ENCODE measurements at regions not wholly inside any gene's neighbourhood (a gene's known extent, or its start where the extent isn't known, plus 50 kb on each side); places are given as distances from the start of the nearest gene placed in this dataset.

DNA sequence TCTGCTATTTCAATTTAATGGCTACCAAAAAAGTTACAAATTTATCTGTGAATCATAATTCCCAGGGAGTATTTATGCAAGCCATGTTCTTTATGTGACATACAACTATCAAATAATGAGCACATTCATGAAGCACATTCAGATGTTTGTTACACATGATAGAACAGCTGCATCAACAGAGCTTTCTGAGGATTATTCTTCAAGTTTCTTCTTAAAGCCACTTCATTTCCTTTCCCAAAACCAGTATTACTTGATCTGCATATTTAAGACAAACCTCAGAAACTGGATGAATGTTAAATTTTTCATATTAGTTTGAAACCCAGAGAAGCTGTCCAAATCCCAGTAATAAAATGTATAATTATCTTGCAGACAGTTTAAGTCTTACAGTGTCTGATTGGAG is 73.6 kb upstream of the SOX5 start:
- in situ Hi-C loops (cut with HindIII; ENCODE audit: low pct_unique_long_range_greater_than_20kb, low sequenced_read_pairs): no loop called here
- DNase-seq (ENCODE audit: low read depth, low spot score): no peak
- Histone ChIP-seq H3K4me3 (ENCODE audit: low read depth in 2 of 2, low read length in 2 of 2) (no peak overlapping the region), H3K27ac (ENCODE audit: low read length) (no peak overlapping the region), H3K36me3 (ENCODE audit: control insufficient read depth, insufficient read depth, low read length) (no peaks in the 10 kb centered on the region), H3K27me3 (ENCODE audit: control insufficient read depth, insufficient read depth, low read length) (no peaks in the 10 kb centered on the region), H3K9me3 (ENCODE audit: control insufficient read depth, insufficient read depth, low read depth, low read length) (no peaks in the 10 kb centered on the region), H3K4me1 (ENCODE audit: control insufficient read depth, insufficient read depth, low read length) (no peaks in the 10 kb centered on the region)
- ChIA-PET CTCF (no interaction called here), POLR2A (no interaction called here)
- no peak for ATAC-seq
- TF ChIP-seq SIN3A (IDR thresholded peaks at IDR 0.05; ENCODE audit: borderline replicate concordance, insufficient read depth, low read depth, low read length) (no peak), TCF7L2 (IDR thresholded peaks at IDR 0.05; ENCODE audit: low read depth, low read length) (no peak), POLR2AphosphoS5 (IDR thresholded peaks at IDR 0.05; ENCODE audit: low read depth, low read length) (no peak)
- TF ChIP-seq, protein P1, sequence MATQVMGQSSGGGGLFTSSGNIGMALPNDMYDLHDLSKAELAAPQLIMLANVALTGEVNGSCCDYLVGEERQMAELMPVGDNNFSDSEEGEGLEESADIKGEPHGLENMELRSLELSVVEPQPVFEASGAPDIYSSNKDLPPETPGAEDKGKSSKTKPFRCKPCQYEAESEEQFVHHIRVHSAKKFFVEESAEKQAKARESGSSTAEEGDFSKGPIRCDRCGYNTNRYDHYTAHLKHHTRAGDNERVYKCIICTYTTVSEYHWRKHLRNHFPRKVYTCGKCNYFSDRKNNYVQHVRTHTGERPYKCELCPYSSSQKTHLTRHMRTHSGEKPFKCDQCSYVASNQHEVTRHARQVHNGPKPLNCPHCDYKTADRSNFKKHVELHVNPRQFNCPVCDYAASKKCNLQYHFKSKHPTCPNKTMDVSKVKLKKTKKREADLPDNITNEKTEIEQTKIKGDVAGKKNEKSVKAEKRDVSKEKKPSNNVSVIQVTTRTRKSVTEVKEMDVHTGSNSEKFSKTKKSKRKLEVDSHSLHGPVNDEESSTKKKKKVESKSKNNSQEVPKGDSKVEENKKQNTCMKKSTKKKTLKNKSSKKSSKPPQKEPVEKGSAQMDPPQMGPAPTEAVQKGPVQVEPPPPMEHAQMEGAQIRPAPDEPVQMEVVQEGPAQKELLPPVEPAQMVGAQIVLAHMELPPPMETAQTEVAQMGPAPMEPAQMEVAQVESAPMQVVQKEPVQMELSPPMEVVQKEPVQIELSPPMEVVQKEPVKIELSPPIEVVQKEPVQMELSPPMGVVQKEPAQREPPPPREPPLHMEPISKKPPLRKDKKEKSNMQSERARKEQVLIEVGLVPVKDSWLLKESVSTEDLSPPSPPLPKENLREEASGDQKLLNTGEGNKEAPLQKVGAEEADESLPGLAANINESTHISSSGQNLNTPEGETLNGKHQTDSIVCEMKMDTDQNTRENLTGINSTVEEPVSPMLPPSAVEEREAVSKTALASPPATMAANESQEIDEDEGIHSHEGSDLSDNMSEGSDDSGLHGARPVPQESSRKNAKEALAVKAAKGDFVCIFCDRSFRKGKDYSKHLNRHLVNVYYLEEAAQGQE (IDR thresholded peaks at IDR 0.05; ENCODE audit: insufficient read depth in 1 of 2, low read depth in 2 of 2, low read length in 1 of 2): no peak
- TF ChIP-seq, protein P2, sequence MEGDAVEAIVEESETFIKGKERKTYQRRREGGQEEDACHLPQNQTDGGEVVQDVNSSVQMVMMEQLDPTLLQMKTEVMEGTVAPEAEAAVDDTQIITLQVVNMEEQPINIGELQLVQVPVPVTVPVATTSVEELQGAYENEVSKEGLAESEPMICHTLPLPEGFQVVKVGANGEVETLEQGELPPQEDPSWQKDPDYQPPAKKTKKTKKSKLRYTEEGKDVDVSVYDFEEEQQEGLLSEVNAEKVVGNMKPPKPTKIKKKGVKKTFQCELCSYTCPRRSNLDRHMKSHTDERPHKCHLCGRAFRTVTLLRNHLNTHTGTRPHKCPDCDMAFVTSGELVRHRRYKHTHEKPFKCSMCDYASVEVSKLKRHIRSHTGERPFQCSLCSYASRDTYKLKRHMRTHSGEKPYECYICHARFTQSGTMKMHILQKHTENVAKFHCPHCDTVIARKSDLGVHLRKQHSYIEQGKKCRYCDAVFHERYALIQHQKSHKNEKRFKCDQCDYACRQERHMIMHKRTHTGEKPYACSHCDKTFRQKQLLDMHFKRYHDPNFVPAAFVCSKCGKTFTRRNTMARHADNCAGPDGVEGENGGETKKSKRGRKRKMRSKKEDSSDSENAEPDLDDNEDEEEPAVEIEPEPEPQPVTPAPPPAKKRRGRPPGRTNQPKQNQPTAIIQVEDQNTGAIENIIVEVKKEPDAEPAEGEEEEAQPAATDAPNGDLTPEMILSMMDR (IDR thresholded peaks at IDR 0.05): no peak
- intact Hi-C loops (cut with micrococcal nuclease; ENCODE audit: unreplicated experiment): no loop called here
- BruUV-seq (replicated peaks): no TSS peak

DNA sequence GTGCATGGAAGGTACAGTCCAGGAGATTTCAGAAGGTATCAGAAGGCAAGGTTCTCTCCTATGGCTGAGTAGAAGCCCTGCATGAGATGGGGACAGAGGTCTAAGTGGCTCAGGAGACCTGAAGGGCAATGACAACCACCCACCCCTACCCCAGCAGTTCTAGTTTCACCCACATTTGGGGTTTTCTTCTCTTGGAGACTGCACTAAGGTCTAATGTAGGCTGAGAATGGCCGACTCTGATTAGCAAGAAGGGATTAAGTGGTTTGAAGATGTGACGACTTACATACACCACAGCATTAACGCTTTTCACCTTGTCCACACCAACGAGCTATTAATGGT is 71.7 kb upstream of the SOX5 start:
- H3K27me3 ChIP-seq (ENCODE audit: control insufficient read depth, insufficient read depth, low read length): no peaks in the 10 kb centered on the region
- ChIA-PET POLR2A (no interaction called here), CTCF (no interaction called here)
- no peak overlapping the region for H3K27ac ChIP-seq (ENCODE audit: low read length)
- H3K9me3 ChIP-seq (ENCODE audit: control insufficient read depth, insufficient read depth, low read depth, low read length): no peaks in the 10 kb centered on the region
- in situ Hi-C loops (cut with HindIII; ENCODE audit: low pct_unique_long_range_greater_than_20kb, low sequenced_read_pairs): no loop called here
- H3K4me3 ChIP-seq (ENCODE audit: low read depth in 2 of 2, low read length in 2 of 2): no peak overlapping the region
- no peaks in the 10 kb centered on the region for H3K4me1 ChIP-seq (ENCODE audit: control insufficient read depth, insufficient read depth, low read length)
- no peaks in the 10 kb centered on the region for H3K36me3 ChIP-seq (ENCODE audit: control insufficient read depth, insufficient read depth, low read length)
- TF ChIP-seq SIN3A (IDR thresholded peaks at IDR 0.05; ENCODE audit: borderline replicate concordance, insufficient read depth, low read depth, low read length) (no peak), TCF7L2 (IDR thresholded peaks at IDR 0.05; ENCODE audit: low read depth, low read length) (no peak), POLR2AphosphoS5 (IDR thresholded peaks at IDR 0.05; ENCODE audit: low read depth, low read length) (no peak)
- TF ChIP-seq, protein P1 (IDR thresholded peaks at IDR 0.05; ENCODE audit: insufficient read depth in 1 of 2, low read depth in 2 of 2, low read length in 1 of 2): no peak
- TF ChIP-seq, protein P2 (IDR thresholded peaks at IDR 0.05): no peak
- intact Hi-C loops (cut with micrococcal nuclease; ENCODE audit: unreplicated experiment): no loop called here
- no peak for DNase-seq (ENCODE audit: low read depth, low spot score)
- ATAC-seq: no peak
- BruUV-seq (replicated peaks): no TSS peak

Measured in Panc1 (cell line).